ENCODE measurements at regions not wholly inside any gene's neighbourhood (a gene's known extent, or its start where the extent isn't known, plus 50 kb on each side); places are given as distances from the start of the nearest gene placed in this dataset.

DNA sequence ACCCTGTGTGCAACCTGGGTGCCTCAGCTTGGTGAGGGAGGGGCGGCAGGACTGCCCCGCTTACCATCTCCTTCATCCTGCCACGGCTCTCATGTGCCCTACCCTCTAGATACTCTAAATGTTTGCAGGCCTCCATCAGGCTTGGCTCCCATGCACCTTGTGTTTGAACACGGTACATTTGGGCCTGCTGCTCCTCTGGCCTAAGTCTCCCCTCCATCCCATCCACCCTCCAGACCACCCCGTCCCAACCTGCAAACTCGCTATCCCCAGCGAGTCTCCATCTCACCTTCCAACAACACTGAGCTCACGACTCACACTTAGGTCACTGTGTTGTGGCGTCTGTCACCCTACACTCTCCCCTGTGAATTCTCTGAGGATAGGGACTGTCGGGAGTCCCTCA lies 274.2 kb downstream of the TEX29 start:
- no peak overlapping the region for H3K27ac ChIP-seq
- H3K9me3 ChIP-seq = no peaks in the 10 kb centered on the region
- WGBS, 2 donors = 92 to 97% methylated on average over 6 to 10 of the region's 10 CpGs
- no peak for TF ChIP-seq CTCF (IDR thresholded peaks at IDR 0.05)
- TF ChIP-seq POLR2A (IDR thresholded peaks at IDR 0.05) = no peak
- H3K27me3 ChIP-seq = no peaks in the 10 kb centered on the region
- no peaks in the 10 kb centered on the region for H3K36me3 ChIP-seq (ENCODE audit: low read depth, missing control alignments)
- H3K4me1 ChIP-seq = no peaks in the 10 kb centered on the region
- no peak for DNase-seq
- intact Hi-C loops (cut with DNase I; ENCODE audit: low total_unique reads) = no loop called here
- no peak overlapping the region for H3K4me3 ChIP-seq

GRCh38 chr13:111595276-111595675 lies 274.8 kb downstream of the TEX29 start:
- TF ChIP-seq POLR2A (IDR thresholded peaks at IDR 0.05) = no peak
- no peak for TF ChIP-seq CTCF (IDR thresholded peaks at IDR 0.05)
- intact Hi-C loops (cut with DNase I; ENCODE audit: low total_unique reads) = no loop called here
- 87 to 90% methylated on average over 3 of the region's 3 CpGs for WGBS, 2 donors

DNA sequence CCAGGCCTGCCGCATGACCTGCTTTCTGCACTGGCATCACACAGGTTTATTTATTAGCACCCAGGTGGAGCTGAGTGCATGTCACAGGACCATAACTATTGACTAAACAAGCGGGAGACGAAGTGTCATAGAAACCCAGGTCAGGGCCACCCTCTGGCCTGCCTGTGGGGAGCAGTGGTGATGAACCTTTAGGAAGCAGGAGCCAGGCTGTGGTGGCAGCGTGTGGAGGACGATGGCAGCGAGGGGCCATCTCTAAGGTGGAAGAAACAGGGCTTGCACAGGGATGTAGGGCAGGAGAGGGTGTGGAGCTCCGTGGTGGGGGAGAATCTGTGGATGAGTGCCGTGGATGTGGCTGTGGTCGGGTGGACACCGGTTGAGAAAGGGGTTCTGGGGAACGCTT lies 275.3 kb downstream of the TEX29 start:
- intact Hi-C loops (cut with DNase I; ENCODE audit: low total_unique reads) = no loop called here
- no peak overlapping the region for H3K27ac ChIP-seq
- DNase-seq = no peak
- no peaks in the 10 kb centered on the region for H3K4me1 ChIP-seq
- H3K9me3 ChIP-seq = no peaks in the 10 kb centered on the region
- TF ChIP-seq CTCF (IDR thresholded peaks at IDR 0.05) = no peak
- TF ChIP-seq POLR2A (IDR thresholded peaks at IDR 0.05) = no peak
- no peak overlapping the region for H3K4me3 ChIP-seq
- H3K36me3 ChIP-seq (ENCODE audit: low read depth, missing control alignments) = no peaks in the 10 kb centered on the region
- no peaks in the 10 kb centered on the region for H3K27me3 ChIP-seq
- WGBS, 2 donors = 93 to 94% methylated on average over 11 of the region's 11 CpGs

More at GRCh38 chr13:111595276-111595675, 274.8 kb downstream of the TEX29 start:
- Histone ChIP-seq H3K9me3 (no peaks in the 10 kb centered on the region), H3K36me3 (ENCODE audit: low read depth, missing control alignments) (no peaks in the 10 kb centered on the region), H3K4me3 (no peak overlapping the region), H3K27me3 (no peaks in the 10 kb centered on the region), H3K27ac (no peak overlapping the region), H3K4me1 (no peaks in the 10 kb centered on the region)
- DNase-seq = no peak

- intact Hi-C loops (cut with DNase I; ENCODE audit: low total_unique reads) = no loop called here
- H3K27me3 ChIP-seq = no peaks in the 10 kb centered on the region
- no peak overlapping the region for H3K4me3 ChIP-seq
- DNase-seq = no peak
- H3K4me1 ChIP-seq = no peaks in the 10 kb centered on the region
- H3K27ac ChIP-seq = no peak overlapping the region
- H3K9me3 ChIP-seq = no peaks in the 10 kb centered on the region
- TF ChIP-seq CTCF (IDR thresholded peaks at IDR 0.05) (no peak), POLR2A (IDR thresholded peaks at IDR 0.05) (no peak)
- 66 to 72% methylated on average over 10 of the region's 10 CpGs for WGBS, 2 donors
- H3K36me3 ChIP-seq (ENCODE audit: low read depth, missing control alignments) = no peaks in the 10 kb centered on the region
These were observed 276.8 kb downstream of the TEX29 start for GRCh38 chr13:111597191-111597611.

DNA sequence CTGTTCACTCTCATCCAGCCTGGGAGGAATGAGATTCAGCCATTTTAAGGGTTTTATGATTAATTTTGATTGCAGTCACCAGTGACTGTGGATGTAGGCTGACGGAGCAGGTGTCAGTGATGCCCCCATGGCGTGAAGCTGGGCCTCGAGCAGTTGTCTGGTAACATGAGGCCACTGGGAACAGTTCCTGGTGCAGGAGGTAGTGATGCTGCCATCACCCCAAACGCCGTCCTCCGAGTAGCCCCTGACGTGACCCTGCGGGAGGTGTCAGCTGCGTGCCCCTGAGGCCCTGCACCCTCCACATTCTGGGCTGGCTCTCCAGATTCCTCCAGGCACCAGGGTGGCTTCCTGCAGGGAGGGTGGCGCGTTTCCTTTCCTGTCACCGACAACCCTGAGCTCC lies 277.2 kb downstream of the TEX29 start:
- Histone ChIP-seq H3K9me3 (no peaks in the 10 kb centered on the region), H3K36me3 (ENCODE audit: low read depth, missing control alignments) (no peaks in the 10 kb centered on the region), H3K4me3 (no peak overlapping the region), H3K4me1 (no peaks in the 10 kb centered on the region), H3K27me3 (no peaks in the 10 kb centered on the region), H3K27ac (no peak overlapping the region)
- intact Hi-C loops (cut with DNase I; ENCODE audit: low total_unique reads) = no loop called here
- WGBS, 2 donors = 80 to 81% methylated on average over 9 to 12 of the region's 12 CpGs
- DNase-seq = no peak
- TF ChIP-seq CTCF (IDR thresholded peaks at IDR 0.05) (no peak), POLR2A (IDR thresholded peaks at IDR 0.05) (no peak)

All from testis (tissue), 2 donors.